Mesothelial cell of epicardium (in vitro differentiated cells): ENCODE measurements at regions not wholly inside any gene's neighbourhood (a gene's known extent, or its start where the extent isn't known, plus 50 kb on each side); places are given as distances from the start of the nearest gene placed in this dataset.

Experiments used
- DNase-seq, 2 experiments: peaks; one replicate each; pipeline ENCODE4 v3.0.0; 2021; ENCODE audit warnings: low spot score in 2 of 2; ENCODE audit not compliant: unreplicated experiment in 2 of 2
- H3K27ac Mint-ChIP-seq: 2 replicates; pipeline ENCODE4 v1.8.0; 2021; ENCODE audit warnings: mixed read lengths
- H3K27me3 Mint-ChIP-seq: 2 replicates; pipeline ENCODE4 v1.8.0; 2021; ENCODE audit warnings: low read depth, mixed read lengths
- H3K36me3 Mint-ChIP-seq: 2 replicates; pipeline ENCODE4 v1.8.0; 2021; ENCODE audit warnings: mixed read lengths
- H3K4me1 Mint-ChIP-seq: 2 replicates; pipeline ENCODE4 v1.8.0; 2021; ENCODE audit warnings: mixed read lengths
- H3K4me3 Mint-ChIP-seq: 2 replicates; pipeline ENCODE4 v1.8.0; 2021; ENCODE audit warnings: mild to moderate bottlenecking, moderate library complexity, mixed read lengths
- H3K9me3 Mint-ChIP-seq: 2 replicates; pipeline ENCODE4 v1.8.0; 2021; ENCODE audit warnings: mixed read lengths
- TF ChIP-seq, protein P1 (sequence below): fragments of 200-600 bp; sonication (generic); IDR thresholded peaks from one replicate; pipeline ENCODE4 v1.5.0; 2021; ENCODE audit warnings: antibody characterized with exemption; ENCODE audit not compliant: unreplicated experiment

DNA sequence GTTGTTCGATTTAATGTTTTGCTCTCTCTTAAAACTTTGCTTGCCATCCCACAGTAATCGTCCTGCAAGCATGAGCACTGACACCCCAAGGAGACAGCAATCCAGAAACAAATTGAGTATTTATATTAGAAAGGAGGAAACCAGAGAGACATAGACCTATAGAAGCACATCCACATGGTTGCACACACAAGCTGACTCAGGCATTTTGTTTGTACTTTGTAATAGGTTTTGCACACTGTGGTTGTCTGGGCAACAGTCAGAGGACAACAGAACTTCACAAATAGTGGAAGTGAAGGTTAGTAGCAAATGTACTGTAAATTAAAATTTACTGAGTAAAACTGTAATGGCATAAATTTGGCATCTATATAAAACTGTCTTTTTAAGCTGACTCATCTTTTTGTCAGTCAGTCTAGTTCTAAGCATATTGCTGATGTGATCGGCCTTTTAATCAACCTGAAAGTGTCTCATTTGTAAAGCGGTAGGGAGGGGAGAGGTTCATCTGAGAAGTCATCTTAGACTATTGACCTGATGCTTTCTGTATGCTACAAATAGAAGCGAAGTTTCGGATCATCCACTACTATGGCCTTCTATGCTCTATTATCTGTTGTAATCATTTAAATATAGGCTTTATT is 1624.7 kb downstream of the ARAP2 start:
- no peaks in the 10 kb centered on the region for H3K36me3 Mint-ChIP-seq
- H3K27ac Mint-ChIP-seq: no peak overlapping the region
- H3K4me3 Mint-ChIP-seq: no peak overlapping the region
- peaks cover 9% of the 10 kb centered on the region for H3K9me3 Mint-ChIP-seq
- DNase-seq: no peak
- TF ChIP-seq, protein P1, sequence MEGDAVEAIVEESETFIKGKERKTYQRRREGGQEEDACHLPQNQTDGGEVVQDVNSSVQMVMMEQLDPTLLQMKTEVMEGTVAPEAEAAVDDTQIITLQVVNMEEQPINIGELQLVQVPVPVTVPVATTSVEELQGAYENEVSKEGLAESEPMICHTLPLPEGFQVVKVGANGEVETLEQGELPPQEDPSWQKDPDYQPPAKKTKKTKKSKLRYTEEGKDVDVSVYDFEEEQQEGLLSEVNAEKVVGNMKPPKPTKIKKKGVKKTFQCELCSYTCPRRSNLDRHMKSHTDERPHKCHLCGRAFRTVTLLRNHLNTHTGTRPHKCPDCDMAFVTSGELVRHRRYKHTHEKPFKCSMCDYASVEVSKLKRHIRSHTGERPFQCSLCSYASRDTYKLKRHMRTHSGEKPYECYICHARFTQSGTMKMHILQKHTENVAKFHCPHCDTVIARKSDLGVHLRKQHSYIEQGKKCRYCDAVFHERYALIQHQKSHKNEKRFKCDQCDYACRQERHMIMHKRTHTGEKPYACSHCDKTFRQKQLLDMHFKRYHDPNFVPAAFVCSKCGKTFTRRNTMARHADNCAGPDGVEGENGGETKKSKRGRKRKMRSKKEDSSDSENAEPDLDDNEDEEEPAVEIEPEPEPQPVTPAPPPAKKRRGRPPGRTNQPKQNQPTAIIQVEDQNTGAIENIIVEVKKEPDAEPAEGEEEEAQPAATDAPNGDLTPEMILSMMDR: no peak
- H3K27me3 Mint-ChIP-seq: no peaks in the 10 kb centered on the region
- peaks cover 5% of the 10 kb centered on the region for H3K4me1 Mint-ChIP-seq

GRCh38 chr4:34628471-34628870 is 1615.8 kb downstream of the ARAP2 start:
- TF ChIP-seq, protein P1: no peak
- Mint-ChIP-seq H3K27ac (no peak overlapping the region), H3K27me3 (no peaks in the 10 kb centered on the region), H3K4me3 (no peak overlapping the region), H3K36me3 (peaks cover 3% of the 10 kb centered on the region), H3K4me1 (peaks cover 8% of the 10 kb centered on the region), H3K9me3 (peaks cover 36% of the 10 kb centered on the region)
- no peak for DNase-seq

GRCh38 chr4:34629451-34629850 is 1614.9 kb downstream of the ARAP2 start:
- Mint-ChIP-seq H3K27ac (no peak overlapping the region), H3K36me3 (peaks cover 3% of the 10 kb centered on the region), H3K9me3 (peaks cover 31% of the 10 kb centered on the region), H3K4me3 (no peak overlapping the region), H3K27me3 (no peaks in the 10 kb centered on the region), H3K4me1 (peaks cover 8% of the 10 kb centered on the region)
- TF ChIP-seq, protein P1: no peak
- DNase-seq: no peak

DNA sequence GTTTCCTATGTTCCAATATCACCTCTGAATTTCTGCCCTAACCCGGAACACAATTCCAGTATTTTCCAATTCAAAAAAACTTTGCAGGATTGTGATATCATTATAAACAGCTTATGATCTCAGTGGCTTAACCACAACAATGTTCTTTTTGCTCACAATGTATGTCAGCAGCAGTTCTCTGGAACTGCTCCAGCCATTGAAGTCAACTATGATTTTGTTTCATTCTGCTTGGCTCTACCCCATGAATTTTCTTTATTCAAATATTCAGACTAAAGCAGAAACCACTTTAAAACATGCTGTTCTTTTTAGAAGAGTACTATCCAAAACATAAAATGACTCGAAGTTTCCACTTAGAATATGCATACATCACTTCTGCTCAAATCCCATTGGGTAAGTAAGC is 1611.1 kb downstream of the ARAP2 start:
- Mint-ChIP-seq H3K4me3 (no peak overlapping the region), H3K36me3 (peaks cover 3% of the 10 kb centered on the region), H3K4me1 (peaks cover 7% of the 10 kb centered on the region), H3K9me3 (peaks cover 22% of the 10 kb centered on the region), H3K27me3 (no peaks in the 10 kb centered on the region), H3K27ac (no peak overlapping the region)
- TF ChIP-seq, protein P1: no peak
- no peak for DNase-seq

DNA sequence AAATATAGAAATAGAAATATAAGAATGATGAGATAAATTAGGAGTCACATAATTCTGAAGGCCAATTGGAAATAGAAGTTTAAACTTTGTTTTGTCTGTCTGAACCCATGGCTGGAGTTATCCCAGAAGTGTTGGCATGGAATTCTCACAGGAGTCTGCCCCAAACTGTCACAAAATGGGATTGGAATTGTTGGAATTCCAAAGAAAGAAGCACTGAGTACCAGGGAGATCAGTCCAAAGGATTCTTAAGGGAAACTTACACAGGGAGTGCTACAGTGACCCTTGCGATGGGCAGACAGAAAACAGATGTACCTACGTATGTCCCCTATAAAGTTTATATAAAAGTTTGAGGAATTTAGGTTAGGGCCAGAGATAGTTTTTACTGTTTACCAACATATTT is 1607.7 kb downstream of the ARAP2 start:
- peaks cover 2% of the 10 kb centered on the region for H3K36me3 Mint-ChIP-seq
- H3K27ac Mint-ChIP-seq: no peak overlapping the region
- no peak for DNase-seq
- H3K9me3 Mint-ChIP-seq: peaks cover 27% of the 10 kb centered on the region
- TF ChIP-seq, protein P1: no peak
- H3K4me1 Mint-ChIP-seq: no peaks in the 10 kb centered on the region
- no peak overlapping the region for H3K4me3 Mint-ChIP-seq
- no peaks in the 10 kb centered on the region for H3K27me3 Mint-ChIP-seq

GRCh38 chr4:34643476-34643875 is 1600.8 kb downstream of the ARAP2 start:
- TF ChIP-seq, protein P1: no peak

More at GRCh38 chr4:34643476-34643875, 1600.8 kb downstream of the ARAP2 start:
- Mint-ChIP-seq H3K27me3 (no peaks in the 10 kb centered on the region), H3K27ac (no peak overlapping the region), H3K36me3 (peaks cover 2% of the 10 kb centered on the region), H3K4me3 (no peak overlapping the region), H3K9me3 (peaks cover 29% of the 10 kb centered on the region), H3K4me1 (no peaks in the 10 kb centered on the region)
- no peak for DNase-seq
